ENCODE measurements at regions not wholly inside any gene's neighbourhood (a gene's known extent, or its start where the extent isn't known, plus 50 kb on each side); places are given as distances from the start of the nearest gene placed in this dataset.

DNA sequence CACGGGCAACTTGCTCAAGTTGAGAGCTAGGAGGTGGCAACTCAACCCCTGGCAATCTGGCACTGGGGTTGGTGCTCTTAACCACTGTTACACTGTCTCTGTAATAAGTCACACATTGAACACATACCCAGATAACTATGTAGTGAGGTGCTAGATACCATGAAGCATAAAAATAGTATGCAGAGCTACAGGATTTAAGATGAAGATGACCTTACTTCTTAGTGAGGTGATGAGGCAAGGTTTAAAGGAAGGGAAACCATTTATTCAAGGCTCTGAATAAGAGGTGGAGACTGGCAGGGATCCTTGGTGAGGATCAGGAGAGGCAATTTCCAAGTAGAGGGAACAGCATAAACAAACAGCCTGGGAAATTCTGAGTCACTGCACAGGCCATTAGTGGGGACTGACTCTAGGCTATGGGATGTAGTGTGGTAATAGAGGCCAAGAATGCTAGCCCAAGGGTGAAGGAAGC, 67.6 kb upstream of the NR3C1 start:
- no peak for DNase-seq (ENCODE audit: low read depth)
- TF ChIP-seq, protein P1, sequence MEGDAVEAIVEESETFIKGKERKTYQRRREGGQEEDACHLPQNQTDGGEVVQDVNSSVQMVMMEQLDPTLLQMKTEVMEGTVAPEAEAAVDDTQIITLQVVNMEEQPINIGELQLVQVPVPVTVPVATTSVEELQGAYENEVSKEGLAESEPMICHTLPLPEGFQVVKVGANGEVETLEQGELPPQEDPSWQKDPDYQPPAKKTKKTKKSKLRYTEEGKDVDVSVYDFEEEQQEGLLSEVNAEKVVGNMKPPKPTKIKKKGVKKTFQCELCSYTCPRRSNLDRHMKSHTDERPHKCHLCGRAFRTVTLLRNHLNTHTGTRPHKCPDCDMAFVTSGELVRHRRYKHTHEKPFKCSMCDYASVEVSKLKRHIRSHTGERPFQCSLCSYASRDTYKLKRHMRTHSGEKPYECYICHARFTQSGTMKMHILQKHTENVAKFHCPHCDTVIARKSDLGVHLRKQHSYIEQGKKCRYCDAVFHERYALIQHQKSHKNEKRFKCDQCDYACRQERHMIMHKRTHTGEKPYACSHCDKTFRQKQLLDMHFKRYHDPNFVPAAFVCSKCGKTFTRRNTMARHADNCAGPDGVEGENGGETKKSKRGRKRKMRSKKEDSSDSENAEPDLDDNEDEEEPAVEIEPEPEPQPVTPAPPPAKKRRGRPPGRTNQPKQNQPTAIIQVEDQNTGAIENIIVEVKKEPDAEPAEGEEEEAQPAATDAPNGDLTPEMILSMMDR (IDR thresholded peaks at IDR 0.05; ENCODE audit: low read depth, low read length, missing control alignments) = no peak
- no peak overlapping the region for H3K4me3 ChIP-seq (ENCODE audit: low read depth, low read length)
- in situ Hi-C loops (cut with HindIII; ENCODE audit: low sequenced_read_pairs) = no loop called here

DNA sequence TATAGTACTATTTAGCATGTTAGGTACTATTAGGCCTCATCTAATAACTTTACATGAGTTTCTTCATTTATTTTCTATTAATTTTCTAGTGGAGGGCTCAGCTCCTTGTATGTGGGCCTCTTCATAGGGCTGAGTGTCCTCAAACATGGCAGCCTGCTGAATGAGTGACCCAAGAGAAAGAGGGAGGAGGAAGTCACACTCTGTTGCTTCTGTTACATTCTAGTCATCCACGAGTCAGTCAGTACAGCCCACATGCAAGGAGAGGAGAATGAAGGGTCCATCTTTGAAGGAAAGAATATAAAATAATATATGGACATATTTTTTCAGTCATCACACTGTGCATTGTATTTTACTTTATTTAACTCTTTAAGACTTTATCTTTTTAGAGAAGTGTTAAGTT, 66.6 kb upstream of the NR3C1 start:
- H3K4me3 ChIP-seq (ENCODE audit: low read depth, low read length) = no peak overlapping the region
- no peak for DNase-seq (ENCODE audit: low read depth)
- in situ Hi-C loops (cut with HindIII; ENCODE audit: low sequenced_read_pairs) = no loop called here
- TF ChIP-seq, protein P1 (IDR thresholded peaks at IDR 0.05; ENCODE audit: low read depth, low read length, missing control alignments) = no peak

DNA sequence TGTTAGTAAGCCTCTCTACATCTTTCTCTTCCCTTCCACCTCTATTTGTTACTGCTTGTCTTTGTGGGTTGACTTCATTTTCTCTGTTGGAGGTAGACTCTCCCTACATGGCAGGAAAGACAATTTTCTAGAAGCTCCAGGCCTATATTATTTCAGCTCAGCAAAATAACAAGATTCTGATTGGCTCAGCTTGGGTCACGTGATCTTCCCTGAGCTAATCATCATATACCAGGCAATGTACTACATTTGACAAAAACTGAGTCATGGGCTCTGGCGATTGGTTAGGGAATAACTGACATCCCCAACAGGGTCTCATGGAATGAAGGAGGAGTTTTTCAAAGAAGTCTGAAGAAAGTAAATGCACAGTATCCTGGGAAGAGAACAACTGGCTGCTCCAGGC, 65.6 kb upstream of the NR3C1 start:
- no peak for DNase-seq (ENCODE audit: low read depth)
- TF ChIP-seq, protein P1 (IDR thresholded peaks at IDR 0.05; ENCODE audit: low read depth, low read length, missing control alignments) = no peak
- no peak overlapping the region for H3K4me3 ChIP-seq (ENCODE audit: low read depth, low read length)
- in situ Hi-C loops (cut with HindIII; ENCODE audit: low sequenced_read_pairs) = no loop called here

DNA sequence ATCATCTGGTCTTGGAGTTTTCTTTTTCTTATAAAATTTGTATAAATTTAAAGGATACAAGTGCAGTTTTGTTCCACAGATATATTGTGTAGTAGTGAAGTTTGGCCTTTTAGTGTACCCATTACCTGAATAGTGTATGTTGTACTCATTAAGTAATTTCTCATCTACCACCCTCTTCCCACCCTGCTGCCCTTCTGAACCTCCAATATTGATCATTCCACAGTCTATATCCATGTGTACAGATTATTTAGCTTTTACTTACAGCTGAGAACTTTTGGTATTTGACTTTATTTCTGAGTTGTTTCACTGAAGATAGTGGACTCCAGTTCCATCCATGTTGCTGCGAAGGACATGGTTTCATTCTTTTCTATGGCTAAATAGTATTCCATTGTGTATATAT, 63.1 kb upstream of the NR3C1 start:
- H3K4me3 ChIP-seq (ENCODE audit: low read depth, low read length) = no peak overlapping the region
- TF ChIP-seq, protein P1 (IDR thresholded peaks at IDR 0.05; ENCODE audit: low read depth, low read length, missing control alignments) = no peak
- DNase-seq (ENCODE audit: low read depth) = no peak
- in situ Hi-C loops (cut with HindIII; ENCODE audit: low sequenced_read_pairs) = no loop called here

DNA sequence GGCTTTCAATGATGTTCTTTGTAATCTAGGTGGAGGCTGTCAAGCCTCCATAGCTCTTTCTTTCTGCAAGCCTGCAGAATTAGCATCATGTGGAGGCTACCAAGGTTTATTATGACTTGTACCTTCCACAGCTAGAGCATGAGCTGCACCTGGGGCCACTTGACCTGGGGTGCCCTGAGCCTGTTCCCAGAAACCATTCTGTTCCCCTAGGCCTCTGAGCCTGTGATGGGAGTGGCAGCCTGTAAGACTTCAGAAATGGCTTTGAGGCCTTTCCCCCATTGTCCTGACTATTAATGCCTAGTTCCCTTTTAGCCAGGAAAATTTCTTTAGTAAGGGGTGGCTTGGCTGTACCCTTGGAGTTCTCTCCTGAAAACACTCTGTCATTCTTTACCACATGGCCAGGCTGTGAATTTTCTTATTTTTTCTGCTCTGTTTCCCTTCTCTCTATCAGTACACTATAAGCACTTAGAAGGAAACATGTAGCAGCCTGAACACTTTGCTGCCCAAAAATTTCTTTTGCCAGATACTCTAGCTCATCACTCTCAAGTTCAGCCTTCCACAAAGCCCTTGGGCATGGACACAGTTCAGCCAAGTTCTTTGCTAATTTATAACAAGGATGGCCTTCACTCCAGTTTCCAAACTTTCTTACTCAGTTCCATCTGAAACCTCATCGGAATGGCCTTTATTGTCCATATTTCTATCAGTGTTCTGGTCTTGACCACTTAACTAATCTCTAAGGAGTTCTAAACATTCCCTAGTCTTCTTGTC, 61.4 kb upstream of the NR3C1 start:
- TF ChIP-seq, protein P1 (IDR thresholded peaks at IDR 0.05; ENCODE audit: low read depth, low read length, missing control alignments) = no peak
- in situ Hi-C loops (cut with HindIII; ENCODE audit: low sequenced_read_pairs) = no loop called here
- no peak for DNase-seq (ENCODE audit: low read depth)
- no peak overlapping the region for H3K4me3 ChIP-seq (ENCODE audit: low read depth, low read length)

DNA sequence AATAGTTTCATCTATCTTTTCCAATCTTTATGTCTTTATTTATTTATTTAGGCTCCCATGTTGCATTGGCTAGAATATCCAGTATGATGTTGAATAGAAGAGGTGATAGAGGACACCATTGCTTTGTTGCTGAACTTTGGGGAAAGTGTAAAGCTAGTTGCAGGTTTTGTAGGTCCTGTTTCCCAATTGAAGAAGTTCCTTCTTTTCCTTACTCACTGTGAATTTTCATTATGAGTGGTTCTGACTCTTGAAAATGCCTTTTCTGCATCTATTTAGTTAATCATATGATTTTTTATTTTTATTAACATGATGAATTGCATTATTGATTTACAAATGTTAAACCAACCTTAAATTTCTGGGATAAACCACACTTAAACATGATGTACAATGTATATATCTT, 58.9 kb upstream of the NR3C1 start:
- TF ChIP-seq, protein P1 (IDR thresholded peaks at IDR 0.05; ENCODE audit: low read depth, low read length, missing control alignments) = no peak
- in situ Hi-C loops (cut with HindIII; ENCODE audit: low sequenced_read_pairs) = no loop called here
- DNase-seq (ENCODE audit: low read depth) = no peak
- H3K4me3 ChIP-seq (ENCODE audit: low read depth, low read length) = no peak overlapping the region
